Renal cortex interstitium (tissue), 11 donors: ENCODE measurements at regions not wholly inside any gene's neighbourhood (a gene's known extent, or its start where the extent isn't known, plus 50 kb on each side); places are given as distances from the start of the nearest gene placed in this dataset.

Experiments
- DNase-seq, 11 donors: peaks; one replicate each; pipeline ENCODE4 v3.0.0-alpha.2; 2013; ENCODE audit warnings: low read depth in 9 of 11, low spot score in 4 of 11; ENCODE audit errors: extremely low read depth in 1 of 11

DNA sequence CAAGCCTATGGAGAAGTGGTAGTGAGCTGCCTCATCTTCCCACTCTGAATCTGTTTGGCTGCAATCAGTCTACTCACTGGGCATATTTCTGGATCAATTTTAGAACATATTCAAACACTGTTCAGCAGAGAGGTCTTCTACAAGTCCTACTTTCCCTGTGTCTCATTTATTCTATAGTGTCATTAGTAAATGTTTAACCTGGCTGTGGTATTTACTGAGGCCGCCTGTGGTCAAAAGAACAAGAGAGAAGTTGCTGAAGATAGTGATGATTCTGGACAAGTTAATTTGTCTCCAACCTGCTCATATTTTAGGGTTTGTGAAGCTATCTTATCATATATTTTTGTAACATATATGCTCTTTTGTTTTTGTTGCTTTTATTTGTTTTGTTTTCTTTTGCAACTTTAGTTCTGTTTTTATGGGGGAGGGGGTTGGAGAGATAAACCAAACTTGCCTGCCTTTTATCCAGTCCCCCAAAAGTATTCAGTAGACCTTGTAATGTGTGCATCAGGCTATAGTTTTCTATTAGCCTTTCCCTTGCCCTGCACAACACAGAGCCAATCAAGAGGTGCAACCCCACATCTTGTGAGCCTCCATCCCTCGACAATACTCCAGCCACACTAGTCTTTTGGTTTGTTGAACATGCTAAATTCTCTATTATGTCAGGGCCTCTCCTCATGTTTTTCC, 362.8 kb upstream of the MBL2 start:
- no peak for DNase-seq

DNA sequence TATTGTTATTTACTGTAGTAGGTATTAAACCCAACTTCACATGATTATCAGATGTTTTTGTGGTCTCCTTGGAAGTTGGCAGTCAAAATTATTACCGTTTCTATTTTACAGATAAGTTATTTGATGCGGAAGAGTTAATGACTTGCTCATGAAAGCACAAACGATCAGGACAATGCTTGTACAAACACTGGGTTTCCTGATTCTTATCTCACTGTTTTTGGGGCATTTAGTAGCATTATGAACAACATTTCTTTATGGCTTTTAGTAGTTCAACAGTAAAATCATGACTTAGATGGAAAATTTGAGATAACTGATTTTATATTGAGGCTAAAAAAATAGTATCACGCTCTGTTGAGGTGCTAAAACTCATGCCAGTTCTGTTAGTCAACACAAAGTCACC, 361.5 kb upstream of the MBL2 start:
- DNase-seq = no peak

DNA sequence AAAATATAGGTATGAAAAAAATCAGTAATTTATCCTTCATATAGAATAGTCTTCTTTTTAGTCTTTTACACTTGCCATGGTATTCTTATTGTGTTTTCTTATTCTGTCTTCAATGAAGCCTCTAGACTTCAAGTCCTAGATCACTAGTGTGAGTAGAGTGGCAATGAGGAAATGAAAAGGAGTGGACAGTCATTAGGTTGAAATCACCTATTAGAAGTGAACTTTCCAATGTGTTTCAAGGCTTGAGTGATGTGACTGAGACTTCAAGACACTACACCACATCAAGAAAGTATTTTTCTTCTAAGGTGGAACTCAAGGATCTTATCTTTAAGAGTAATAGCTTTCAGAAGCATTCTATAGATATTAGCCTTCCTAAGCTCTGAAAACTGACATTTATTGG, 357.8 kb upstream of the MBL2 start:
- no peak for DNase-seq

DNA sequence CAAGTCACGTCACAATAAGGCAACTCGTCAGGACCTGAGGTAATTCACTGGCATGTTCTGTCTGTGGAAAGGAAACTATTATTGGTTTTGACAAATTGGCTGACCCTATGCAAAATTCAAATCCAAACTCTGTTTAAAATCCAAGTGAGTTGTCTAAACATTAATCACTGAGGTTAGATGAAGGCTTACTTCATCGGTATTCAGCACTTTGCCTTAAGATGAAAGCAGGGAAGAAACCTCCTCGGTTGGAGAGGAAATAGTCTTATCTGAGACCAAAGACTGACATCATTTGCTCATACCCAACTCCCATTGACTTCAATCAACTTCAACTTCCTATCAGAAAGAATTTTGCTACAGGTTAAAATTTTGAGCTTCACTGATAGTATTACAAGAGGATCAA, 355.1 kb upstream of the MBL2 start:
- DNase-seq = no peak

DNA sequence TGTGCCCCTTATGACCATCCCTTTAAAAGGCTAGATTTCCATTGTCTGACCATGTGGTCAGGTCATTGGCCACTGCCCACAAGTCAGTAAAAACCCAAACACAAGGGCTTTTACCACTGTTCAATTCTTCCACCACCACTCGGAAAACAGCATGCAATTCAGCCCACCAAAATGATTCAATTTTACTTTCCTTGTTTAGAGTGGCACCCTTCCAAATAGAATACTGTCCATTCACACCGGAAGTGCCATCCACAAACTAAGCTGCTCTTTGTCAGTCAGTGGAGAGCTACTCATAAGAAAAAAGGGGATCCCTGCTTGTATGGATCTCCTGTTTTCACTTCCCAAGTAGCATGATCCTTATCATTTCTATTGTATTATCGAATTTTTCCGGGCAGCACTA, 350.7 kb upstream of the MBL2 start:
- no peak for DNase-seq

DNA sequence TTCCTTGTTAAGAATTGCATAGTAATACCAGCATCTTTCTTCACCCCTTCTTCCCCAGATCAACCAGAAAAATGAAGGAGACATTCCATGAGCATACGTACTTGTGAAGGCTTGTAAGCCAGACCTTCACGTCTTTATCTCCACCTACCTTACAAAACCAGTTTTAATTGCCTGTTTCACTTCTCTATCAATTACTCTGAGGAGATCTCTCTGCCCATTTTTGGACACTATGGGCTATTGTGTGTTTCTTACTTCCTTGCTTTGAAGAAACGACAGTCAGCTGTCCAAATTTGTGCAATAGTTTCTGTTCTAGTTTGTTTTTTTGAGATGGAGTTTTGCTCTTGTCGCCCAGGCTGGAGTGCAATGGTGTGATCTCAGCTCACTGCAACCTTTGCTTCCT, 349.7 kb upstream of the MBL2 start:
- no peak for DNase-seq

DNA sequence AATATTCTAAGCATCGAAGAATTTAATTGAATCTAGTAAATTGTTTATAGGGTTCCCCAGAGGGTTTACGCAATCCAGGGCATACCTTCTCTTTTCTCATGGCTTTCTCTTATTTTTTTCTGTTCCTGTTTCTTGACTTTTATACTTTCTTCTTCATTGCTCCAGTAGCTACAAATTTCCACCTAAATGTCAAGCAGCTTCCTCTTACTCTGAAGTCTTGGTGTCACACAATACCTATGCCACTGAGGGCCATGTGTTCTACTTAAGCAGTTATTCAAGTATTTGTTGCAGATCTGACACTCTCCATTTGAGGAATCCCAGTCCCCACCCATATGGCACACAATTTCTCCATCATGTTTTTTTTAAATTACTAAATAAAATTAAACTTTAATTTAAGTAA, 343.1 kb upstream of the MBL2 start:
- no peak for DNase-seq

DNA sequence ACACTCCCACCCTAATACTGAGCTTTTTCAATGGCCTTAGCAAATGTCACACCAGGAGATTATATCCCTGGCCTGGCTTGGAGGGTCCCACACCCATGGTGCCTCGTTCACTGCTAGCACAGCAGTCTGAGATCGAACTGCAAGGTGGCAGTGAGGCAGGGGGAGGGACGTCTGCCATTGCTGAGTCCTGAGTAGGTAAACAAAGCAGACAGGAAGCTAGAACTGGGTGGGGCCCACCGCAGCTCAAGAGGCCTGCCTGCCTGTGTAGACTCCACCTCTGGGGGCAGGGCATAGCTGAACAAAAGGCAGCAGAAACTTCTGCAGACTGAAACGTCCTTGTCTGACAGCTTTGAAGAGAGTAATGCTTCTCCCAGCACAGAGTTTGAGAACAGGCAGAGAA, 338.9 kb upstream of the MBL2 start:
- no peak for DNase-seq

DNA sequence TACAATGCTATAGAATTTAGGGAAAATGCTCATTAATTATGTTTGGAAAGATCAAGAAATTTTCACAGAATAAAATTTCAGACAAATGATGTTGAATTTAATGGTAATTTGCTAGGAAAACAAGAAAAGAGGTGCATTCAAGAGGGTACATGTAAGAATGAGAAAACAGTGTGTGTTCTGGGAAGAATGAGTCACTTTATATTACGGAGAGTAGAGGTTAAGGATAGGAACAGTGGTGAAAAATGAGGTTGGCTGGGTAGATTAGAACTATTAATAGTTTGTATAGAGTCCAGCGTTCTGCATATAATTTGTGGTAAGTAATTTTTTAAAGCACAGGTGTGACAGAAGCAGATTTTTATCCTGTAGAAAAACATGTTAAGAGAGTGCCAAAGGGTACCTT, 336.7 kb upstream of the MBL2 start:
- DNase-seq = no peak

DNA sequence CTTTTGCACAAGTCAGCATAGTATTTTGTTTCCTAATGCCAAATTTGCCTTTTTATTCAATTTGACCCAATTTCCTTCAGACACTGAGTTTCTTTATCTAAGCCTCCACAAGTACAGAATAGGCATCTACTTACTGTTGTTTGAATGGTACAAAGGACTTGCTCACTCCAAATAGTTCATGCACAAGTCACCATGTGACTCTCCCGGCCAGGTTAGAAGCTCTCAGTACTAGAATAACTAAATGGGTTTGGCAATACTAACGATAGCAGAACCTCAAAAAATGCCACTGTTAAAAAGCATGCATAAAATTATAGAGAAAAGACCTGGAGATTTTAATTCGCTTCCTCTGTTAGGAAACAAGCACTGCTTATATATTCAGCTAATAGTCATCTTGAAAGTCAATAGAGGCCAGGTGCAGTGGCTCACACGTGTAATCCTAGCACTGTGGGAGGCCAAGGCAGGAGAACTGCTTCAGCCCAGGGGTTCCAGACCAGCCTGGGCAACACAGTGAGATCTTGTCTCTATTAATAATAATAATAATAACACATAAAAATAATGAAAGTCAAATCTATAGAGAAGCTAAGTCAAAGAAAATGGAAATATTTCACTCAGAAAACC, 335.8 kb upstream of the MBL2 start:
- no peak for DNase-seq

DNA sequence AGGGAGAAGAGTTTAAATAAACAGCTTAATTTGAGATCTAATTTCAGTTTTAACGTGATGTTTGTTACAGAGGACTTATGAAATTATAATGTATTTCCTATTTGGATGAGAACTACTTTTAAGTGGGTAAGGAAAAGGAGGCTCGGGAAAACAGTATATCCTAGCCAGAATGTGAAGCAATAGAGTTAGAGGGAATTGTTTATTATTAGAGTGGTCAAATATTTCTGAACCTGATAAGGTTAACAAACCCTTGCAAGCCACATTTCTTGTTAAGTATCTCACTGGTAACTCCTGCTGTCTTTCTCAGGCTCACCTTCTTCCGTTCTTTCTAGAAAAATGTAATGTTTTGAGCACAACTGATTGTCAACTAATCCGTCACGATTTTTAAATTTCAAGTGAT, 335.1 kb upstream of the MBL2 start:
- DNase-seq = no peak

DNA sequence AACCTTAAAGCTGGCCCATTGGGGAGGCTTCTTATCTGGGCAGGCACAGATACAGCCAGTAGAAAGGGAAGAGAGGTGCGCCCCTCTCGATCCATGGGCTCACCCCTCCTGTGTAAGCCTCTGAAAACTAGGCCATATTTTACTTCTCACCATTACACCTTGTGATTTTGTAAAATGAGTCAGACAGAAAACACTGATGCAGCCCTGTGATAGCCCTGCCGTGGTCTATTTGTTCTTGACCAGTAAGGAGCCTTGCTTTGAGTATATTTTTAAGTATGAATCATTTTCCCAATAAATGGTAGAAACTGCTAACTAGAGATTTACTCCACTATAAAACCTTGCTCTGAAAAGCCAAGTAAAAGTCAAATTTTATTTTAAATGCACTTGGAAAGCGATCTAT, 329.8 kb upstream of the MBL2 start:
- no peak for DNase-seq

DNA sequence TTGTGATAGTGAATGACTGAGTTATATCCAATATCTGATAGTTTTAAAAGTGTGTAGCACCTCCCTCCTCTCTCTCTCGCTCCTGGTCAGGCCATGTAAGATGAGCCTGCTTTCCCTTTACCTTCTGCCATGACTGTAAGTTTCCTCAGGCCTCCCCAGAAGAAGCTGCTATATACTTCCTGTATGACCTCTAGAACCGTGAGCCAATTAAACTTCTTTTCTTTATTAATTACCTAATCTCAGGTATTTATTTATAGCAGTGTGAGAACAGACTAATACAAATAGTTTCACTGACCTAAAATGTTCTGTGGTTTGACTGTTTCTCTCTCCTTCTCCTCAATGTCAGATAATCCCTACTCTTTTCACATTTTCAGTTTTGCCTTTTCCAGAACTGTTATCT, 321.3 kb upstream of the MBL2 start:
- DNase-seq = no peak

DNA sequence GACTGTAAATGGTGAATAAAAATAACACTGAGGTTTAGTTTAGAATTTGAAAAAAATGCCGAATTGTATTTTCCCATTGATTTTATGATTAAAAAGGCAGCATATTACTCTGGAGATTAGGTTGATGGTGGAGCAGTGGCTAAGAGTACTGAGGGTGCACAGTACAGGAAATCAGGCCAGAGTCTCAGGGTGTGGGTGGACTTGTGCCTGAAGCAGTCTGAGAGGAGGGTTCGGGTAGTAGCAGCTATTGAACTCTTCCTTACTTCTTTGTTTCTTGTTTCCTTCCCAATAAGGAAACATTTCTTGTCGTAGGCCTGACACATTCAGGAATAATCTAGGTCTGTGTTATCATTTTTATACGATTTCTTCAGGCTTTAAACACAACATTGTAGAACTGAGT, 319.0 kb upstream of the MBL2 start:
- no peak for DNase-seq

DNA sequence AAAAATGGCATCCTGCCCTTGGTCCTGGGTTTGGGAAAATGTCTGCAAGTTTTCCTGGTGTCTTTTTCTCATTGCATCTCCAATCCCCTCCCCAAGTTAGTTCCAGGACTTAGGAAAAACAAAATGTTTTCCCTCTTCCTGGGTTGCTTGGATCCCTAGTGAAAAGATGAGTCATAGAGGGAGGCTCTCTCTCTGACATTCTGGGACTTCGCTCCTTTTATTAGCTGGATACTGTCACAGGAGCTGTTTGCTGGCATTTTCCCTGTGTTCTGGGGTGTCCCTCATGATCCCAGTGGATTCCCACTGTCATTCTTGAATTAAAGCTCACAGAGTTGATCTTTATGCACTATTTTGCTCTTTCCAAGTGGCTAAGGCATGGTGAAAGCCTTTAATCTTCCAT, 316.4 kb upstream of the MBL2 start:
- DNase-seq = no peak

DNA sequence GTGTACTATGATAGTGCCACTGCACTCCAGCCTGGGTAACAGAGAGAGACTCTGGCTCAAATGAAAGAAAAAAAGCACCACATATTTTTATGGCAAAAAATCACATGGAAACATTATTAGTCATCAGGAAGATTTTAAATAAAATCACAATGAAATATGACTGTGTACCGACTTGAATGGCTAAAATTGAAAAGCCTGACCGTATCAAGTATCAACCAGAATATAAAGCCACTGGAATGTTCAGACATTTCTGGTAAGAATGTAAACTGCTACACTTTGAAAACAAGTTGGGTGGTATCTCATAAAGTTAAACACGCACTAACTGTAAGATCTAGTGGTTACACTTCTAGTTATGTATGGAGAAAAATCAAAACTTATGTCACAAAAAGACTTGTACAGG, 306.7 kb upstream of the MBL2 start:
- no peak for DNase-seq

DNA sequence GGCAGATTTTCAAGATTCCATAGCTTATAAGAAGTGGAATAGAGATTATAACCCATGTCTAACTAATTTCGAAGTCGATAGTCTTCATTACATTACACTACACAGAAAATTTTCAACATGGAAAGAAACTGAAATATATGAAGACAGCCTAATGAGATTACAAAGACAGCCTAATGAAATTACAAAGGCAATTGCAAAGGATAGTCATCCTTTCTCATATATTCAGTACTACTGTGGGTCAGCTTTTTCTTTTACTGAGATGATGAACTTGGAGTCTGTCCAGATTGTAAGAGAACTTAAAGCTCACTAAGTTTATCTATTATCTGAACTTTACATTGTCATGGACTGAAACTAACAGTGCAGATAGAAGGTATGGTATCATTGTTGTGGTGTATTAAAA, 304.4 kb upstream of the MBL2 start:
- DNase-seq = no peak

DNA sequence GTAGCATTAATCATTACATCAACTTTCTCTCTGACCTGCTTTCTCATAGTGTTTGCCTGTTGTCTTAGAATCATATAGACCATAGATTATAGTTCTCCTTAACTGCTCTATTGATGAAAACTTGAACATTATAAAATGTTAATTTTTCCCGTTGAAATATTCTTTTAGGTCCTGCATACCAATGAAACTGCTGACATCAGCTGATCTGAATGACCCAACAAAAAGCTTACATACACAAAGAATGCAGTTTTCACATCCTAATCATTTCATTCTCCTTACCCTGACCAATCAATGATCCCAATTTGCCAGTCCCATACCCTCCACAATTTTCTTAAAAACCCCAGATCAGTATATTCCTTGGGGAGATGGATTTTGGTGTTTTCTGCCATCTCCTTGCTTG, 302.9 kb upstream of the MBL2 start:
- no peak for DNase-seq

DNA sequence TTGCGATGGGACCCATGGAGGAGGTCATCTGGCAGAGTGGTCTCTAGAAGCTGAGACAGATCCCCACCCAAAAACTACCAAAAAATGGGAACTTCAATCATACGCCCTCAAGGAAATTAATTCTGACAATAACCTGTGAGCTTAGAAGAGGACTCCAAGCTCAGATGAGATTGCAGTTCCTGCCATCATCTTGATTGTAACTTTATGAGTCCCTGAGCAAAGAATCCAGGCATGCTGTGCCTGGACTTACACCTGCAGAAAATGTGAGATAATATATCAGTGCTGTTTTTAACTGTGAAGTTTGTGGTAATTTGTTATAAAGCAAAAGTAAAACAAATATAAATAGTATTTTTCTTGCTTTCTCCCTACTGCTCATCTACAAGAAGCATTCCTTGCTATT, 299.6 kb upstream of the MBL2 start:
- DNase-seq = no peak

DNA sequence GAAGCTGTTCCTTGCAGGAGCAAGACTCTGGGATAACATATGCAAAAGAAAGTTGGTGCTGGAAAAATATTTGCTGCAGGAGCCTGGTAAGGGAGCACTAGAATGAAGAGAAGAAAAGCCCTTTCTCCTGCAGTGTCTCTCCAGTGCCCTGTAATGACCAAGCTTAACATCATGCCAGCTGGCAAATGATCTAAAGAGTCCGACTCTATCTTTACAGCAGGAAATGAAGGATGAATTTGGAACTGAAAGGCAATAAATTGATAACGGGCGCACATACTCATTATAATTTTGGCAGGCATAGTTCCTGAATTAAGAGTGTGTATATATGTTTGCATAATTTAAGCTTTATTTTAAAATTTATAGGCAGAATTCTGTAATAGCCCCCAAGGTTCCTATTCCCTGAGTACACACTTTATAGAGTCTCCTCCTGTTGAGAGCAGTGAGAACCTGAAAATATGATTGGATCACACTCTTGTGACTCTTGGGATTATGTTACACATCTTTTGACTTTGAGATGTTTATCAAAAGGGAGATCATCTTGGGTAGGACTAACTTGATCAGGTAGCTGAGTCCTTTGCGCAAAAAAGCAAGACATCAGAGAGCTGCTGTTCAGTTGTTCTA, 299.0 kb upstream of the MBL2 start:
- DNase-seq = no peak

DNA sequence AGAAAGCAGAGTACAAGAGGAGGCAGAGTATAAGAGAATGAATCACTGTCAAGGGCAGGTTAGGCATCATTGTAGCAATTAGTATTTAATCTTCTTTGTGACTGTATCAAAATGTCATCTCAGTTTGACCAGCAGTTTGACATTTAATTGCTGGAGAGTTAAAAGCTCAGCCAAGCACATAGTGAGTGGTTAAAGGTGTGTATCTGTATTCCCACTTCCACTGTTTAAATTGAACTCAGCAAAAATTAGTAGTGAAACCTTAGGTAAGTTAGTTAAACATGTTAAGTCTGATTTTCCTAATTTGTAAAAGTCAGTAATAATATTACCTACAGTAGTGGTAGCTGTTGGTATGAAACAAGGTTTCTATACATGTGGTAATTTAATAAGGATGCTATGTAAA, 296.4 kb upstream of the MBL2 start:
- DNase-seq = no peak
